Neutrophil (primary cell): ENCODE measurements at regions not wholly inside any gene's neighbourhood (a gene's known extent, or its start where the extent isn't known, plus 50 kb on each side); places are given as distances from the start of the nearest gene placed in this dataset.

Source experiments
- H3K27ac ChIP-seq: fragments of 200-600 bp; sonication (generic); 2 replicates; pipeline ENCODE4 v1.5.1; 2016; ENCODE audit warnings: mild to moderate bottlenecking, moderate library complexity
- H3K27me3 ChIP-seq: fragments of 200-600 bp; sonication (generic); 2 replicates; pipeline ENCODE4 v1.6.0; 2016; ENCODE audit warnings: mild to moderate bottlenecking
- H3K36me3 ChIP-seq: fragments of 200-600 bp; sonication (generic); 2 replicates; pipeline ENCODE4 v1.5.1; 2017
- H3K4me1 ChIP-seq, 2 experiments: fragments of 200-600 bp in 1 of 2; sonication (generic) in 1 of 2; 1 replicate in 1 of 2; 2 replicates in 1 of 2; pipeline versions ENCODE4 v1.5.1 to v1.6.1; 2013 to 2016; ENCODE audit warnings: low read depth in 1 of 2, low read length in 1 of 2, mild to moderate bottlenecking in 1 of 2, moderate library complexity in 1 of 2; ENCODE audit not compliant: control insufficient read depth in 1 of 2, insufficient read depth in 1 of 2
- H3K4me3 ChIP-seq, 2 experiments: fragments of 200-600 bp in 1 of 2; sonication (generic) in 1 of 2; 1 replicate in 1 of 2; 2 replicates in 1 of 2; pipeline ENCODE4 v1.5.1; 2013 to 2016; ENCODE audit warnings: low read depth in 1 of 2, low read length in 1 of 2, mild to moderate bottlenecking in 1 of 2, moderate library complexity in 1 of 2
- H3K9me3 ChIP-seq: fragments of 200-600 bp; sonication (generic); 2 replicates; pipeline ENCODE4 v1.5.1; 2016
- CTCF ChIP-seq: fragments of 200-600 bp; sonication (generic); IDR thresholded peaks from 2 replicates; pipeline ENCODE4 v1.5.1; 2016; ENCODE audit warnings: antibody characterized with exemption

- Histone ChIP-seq H3K4me3 (no peak overlapping the region), H3K9me3 (no peaks in the 10 kb centered on the region), H3K27ac (no peak overlapping the region), H3K36me3 (no peaks in the 10 kb centered on the region), H3K27me3 (no peaks in the 10 kb centered on the region), H3K4me1 (no peaks in the 10 kb centered on the region)
- no peak for TF ChIP-seq CTCF
Measured at GRCh38 chr7:113730309-113730955, 188.4 kb downstream of the PPP1R3A start.

- no peak for TF ChIP-seq CTCF
- H3K9me3 ChIP-seq, result no peaks in the 10 kb centered on the region
Measured at GRCh38 chr7:113727486-113727885, 191.3 kb downstream of the PPP1R3A start.

GRCh38 chr7:113722006-113722405, 196.8 kb downstream of the PPP1R3A start:
- no peaks in the 10 kb centered on the region for H3K9me3 ChIP-seq
- TF ChIP-seq CTCF, result no peak
- H3K36me3 ChIP-seq, result no peaks in the 10 kb centered on the region
- H3K27ac ChIP-seq, result no peak overlapping the region
- H3K27me3 ChIP-seq, result no peaks in the 10 kb centered on the region
- no peak overlapping the region for H3K4me3 ChIP-seq
- H3K4me1 ChIP-seq, result no peaks in the 10 kb centered on the region

More at GRCh38 chr7:113727486-113727885, 191.3 kb downstream of the PPP1R3A start:
- Histone ChIP-seq H3K4me3 (no peak overlapping the region), H3K4me1 (no peaks in the 10 kb centered on the region), H3K27me3 (no peaks in the 10 kb centered on the region), H3K36me3 (no peaks in the 10 kb centered on the region), H3K27ac (no peak overlapping the region)

GRCh38 chr7:113717739-113718138, 201.1 kb downstream of the PPP1R3A start:
- Histone ChIP-seq H3K27ac (no peak overlapping the region), H3K36me3 (no peaks in the 10 kb centered on the region), H3K27me3 (no peaks in the 10 kb centered on the region), H3K9me3 (no peaks in the 10 kb centered on the region), H3K4me1 (no peaks in the 10 kb centered on the region), H3K4me3 (no peak overlapping the region)
- TF ChIP-seq CTCF, result no peak

GRCh38 chr7:113715981-113716856, 202.6 kb downstream of the PPP1R3A start:
- Histone ChIP-seq H3K4me1 (no peaks in the 10 kb centered on the region), H3K27me3 (no peaks in the 10 kb centered on the region), H3K4me3 (no peak overlapping the region), H3K27ac (no peak overlapping the region), H3K9me3 (no peaks in the 10 kb centered on the region), H3K36me3 (no peaks in the 10 kb centered on the region)
- no peak for TF ChIP-seq CTCF
